Gastrocnemius medialis (tissue), 4 donors: ENCODE measurements at regions not wholly inside any gene's neighbourhood (a gene's known extent, or its start where the extent isn't known, plus 50 kb on each side); places are given as distances from the start of the nearest gene placed in this dataset.

Source experiments
- POLR2A ChIP-seq, 2 donors: fragments of 450-650 bp; IDR thresholded peaks; one replicate each; pipeline ENCODE4 v1.6.1; 2017; ENCODE audit warnings: antibody characterized with exemption in 2 of 2, mild to moderate bottlenecking in 2 of 2, moderate library complexity in 2 of 2
- TF ChIP-seq, protein P1 (sequence below), 5 experiments: fragments of 450-650 bp in 3 of 5; fragments of 200-600 bp in 2 of 5; sonication (generic) in 2 of 5; IDR thresholded peaks in 4 of 5; conservative IDR thresholded peaks in 1 of 5; 1 replicate in 4 of 5; 2 replicates in 1 of 5; pipeline ENCODE4 v1.5.1; 2016 to 2019; ENCODE audit warnings: antibody characterized with exemption in 5 of 5, mild to moderate bottlenecking in 3 of 5, moderate library complexity in 3 of 5

GRCh38 chr6:156699017-156699421 lies 78.2 kb upstream of the ARID1B start:
- no peak for TF ChIP-seq POLR2A (IDR thresholded peaks at IDR 0.05)
- TF ChIP-seq, protein P1, sequence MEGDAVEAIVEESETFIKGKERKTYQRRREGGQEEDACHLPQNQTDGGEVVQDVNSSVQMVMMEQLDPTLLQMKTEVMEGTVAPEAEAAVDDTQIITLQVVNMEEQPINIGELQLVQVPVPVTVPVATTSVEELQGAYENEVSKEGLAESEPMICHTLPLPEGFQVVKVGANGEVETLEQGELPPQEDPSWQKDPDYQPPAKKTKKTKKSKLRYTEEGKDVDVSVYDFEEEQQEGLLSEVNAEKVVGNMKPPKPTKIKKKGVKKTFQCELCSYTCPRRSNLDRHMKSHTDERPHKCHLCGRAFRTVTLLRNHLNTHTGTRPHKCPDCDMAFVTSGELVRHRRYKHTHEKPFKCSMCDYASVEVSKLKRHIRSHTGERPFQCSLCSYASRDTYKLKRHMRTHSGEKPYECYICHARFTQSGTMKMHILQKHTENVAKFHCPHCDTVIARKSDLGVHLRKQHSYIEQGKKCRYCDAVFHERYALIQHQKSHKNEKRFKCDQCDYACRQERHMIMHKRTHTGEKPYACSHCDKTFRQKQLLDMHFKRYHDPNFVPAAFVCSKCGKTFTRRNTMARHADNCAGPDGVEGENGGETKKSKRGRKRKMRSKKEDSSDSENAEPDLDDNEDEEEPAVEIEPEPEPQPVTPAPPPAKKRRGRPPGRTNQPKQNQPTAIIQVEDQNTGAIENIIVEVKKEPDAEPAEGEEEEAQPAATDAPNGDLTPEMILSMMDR (IDR thresholded peaks at IDR 0.05 in 4 of 5, conservative IDR thresholded peaks at IDR 0.05 in 1 of 5): no peak
